NCI-H524 treated with DMSO at 0.1 percent for 48 hours (cell line): ENCODE measurements at regions not wholly inside any gene's neighbourhood (a gene's known extent, or its start where the extent isn't known, plus 50 kb on each side); places are given as distances from the start of the nearest gene placed in this dataset.

Source experiments
- DNase-seq: peaks from one replicate; lab custom pipeline; 2025; lab: John Stamatoyannopoulos, UW

DNA sequence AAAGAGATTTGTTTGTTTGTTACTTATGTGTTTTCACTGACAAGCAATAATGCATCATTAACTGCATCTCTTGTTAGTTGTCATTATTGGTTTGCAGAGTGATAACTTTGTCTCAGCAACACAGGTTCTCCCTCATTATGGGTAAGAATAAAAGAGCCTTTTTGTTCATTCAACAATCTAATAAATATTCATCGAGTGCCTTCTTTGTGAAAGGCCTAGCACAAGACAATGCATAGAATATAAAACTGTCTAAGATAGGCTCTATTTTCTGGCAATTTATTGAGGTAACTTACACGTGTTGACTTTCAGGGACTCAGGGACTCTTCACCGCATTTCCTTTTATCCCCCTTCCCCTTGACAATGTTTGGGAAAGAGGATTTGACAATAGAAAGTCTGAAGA lies 95.5 kb upstream of the KRR1 start:
- DNase-seq: no peak

DNA sequence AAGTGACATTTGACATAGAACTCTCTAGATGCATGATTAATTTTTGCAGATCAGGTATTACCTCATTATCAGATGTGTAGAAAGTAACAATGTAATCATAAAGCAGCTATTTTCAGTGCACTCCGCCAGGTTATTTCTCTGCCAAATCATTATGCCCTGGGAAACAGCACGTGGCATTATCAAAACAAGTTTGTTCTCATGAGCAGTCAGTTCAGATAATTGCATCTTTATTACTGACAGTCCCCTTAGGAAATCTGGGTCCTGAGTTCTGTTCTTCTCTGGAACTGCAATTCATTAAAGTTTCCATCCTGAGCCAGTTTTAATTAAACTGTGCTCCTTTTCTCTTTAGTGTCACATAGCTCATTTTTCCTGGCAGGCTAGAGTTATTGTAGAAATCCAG lies 94.7 kb upstream of the KRR1 start:
- DNase-seq: no peak

DNA sequence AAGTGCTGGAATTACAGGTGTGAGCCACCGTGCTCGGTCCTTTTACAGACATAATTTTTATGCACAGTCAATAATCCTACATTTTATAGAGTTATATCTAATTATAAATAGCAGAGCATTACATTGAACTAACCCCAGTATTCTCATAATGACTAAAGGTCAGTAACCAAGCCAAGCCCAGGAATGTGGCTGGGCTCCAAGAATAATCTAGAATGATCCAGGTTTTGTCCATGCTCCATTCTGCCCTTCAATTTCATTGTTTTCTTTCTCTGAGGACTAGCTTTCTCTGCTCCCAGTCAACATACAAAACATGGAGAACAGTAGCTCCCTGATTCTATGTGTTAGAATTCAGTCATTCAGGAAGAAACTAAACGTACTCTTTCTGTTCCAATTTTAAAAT lies 92.1 kb upstream of the KRR1 start:
- no peak for DNase-seq

DNA sequence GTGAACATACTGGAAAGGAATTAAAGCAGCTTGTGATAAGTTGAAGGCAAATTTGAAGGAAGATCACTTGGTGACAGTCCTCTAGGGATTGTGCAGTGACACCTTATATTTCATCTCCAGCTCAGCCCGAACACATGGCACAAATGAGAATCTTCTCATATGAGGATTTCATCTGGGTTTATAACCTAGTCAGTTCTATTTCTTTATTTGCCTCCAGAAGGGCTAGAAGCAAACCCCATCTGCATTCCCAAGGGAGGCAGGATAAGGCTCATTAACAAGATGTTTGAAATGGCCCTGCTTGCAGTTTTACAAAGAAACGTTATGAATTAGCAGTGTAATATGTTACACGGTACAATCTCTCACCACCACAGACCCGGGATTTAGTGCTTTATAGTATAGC lies 90.7 kb upstream of the KRR1 start:
- peak; percentile 87 for DNase-seq

DNA sequence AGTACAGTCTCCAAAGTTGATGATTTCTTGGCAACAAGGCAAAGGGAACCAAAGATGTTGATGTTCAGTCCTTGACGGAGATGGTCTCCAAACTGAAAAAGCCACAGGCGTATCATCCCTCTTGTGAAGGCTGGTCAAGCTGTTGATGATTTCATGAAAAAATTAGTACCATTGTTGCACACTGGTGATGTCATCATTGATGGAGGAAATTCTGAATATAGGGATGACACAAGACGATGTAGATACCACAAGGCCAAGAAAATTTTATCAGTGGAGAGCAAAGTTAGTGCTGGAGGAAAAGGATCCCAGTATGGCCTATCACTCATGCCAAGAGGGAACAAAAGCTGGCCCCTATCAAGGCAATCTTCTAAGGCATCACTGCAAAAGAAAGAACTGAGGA lies 88.7 kb upstream of the KRR1 start:
- DNase-seq: no peak

DNA sequence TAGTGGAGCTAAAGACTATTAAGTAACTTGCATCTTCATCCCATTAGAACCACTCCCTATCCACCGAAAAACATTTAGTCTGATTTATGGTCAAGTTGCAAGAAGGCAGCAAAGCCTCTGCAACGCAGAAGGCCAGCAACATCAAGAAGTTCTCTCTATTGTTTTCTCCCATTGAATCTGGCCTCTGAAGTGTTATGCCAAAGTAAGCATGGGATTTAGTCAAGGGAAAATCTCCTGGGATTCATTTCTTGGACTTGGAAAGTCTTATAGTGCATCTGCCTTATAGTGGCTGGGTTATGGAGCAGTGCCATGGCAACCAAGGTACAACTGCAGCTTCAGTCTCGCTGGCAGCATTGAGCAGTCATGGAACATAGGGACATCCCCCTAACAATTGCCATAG lies 87.7 kb upstream of the KRR1 start:
- peak; percentile 45 for DNase-seq

DNA sequence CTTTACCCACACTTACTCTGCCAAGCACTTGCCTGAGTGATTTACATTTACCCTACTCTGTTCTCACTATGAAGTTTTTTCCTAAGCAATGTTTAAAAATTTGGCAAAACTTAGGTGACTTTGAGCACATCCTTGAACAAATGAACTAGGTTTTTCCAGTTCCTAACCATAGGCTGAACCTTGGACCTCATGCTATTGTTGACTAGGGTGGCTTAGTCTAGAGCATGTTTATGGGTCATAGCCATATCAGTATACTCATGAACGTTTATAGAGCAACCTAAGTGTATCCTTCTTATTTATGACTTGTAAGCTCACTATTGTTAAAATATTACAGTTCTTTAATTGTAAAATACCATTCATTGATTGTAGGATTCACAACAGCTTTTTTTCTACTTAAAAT lies 85.0 kb upstream of the KRR1 start:
- no peak for DNase-seq

DNA sequence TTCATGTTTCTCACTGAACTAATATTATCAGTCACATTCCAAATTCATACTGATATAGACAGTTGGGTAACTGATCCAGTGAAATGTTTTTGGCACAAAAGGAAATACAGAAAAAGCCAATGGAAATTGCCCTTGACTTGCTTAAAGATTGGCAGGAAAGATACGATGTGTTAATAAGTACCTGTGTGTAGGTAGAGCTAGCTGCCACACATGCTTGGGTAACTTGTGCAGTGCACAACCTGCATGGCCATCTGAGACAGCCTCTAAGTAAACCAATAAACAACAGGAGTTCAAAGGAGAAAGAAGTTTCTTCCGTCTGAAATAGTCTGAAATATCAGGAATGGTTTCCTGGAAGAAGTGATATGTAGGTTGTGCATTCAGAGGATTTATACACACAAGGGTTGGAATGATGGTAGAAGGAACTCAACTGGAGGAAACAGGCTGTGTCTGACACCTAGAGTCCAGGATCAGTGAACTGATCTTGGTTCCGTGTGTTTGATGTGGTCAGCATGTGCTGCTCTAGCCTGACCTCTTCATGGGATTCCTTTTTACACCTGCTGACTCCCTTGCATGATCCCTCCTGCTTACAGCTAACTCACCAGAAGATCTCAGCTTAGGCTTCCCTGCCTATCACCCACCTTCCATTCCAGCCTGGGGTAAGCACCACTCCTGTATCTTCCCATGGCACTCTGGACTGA lies 81.4 kb upstream of the KRR1 start:
- DNase-seq: no peak

DNA sequence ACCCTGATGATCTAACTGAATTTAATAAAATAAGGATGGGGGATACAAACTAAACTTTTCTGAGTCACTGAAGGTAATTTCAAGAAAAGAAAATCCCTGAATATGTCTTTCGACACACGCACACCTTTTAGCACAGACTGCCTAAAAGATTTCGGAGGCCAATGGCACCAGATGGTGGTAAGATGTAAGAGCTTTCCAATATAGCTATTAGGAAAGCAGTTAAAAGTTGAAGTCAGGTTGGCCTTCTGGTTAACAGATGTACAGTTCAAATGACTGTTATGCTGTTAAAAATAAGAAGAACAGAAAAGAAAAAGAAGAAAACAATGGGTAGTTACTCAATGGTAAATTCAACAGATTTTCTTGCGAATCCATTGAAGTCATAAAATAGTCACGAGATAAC lies 80.7 kb upstream of the KRR1 start:
- peak; percentile 85 for DNase-seq

DNA sequence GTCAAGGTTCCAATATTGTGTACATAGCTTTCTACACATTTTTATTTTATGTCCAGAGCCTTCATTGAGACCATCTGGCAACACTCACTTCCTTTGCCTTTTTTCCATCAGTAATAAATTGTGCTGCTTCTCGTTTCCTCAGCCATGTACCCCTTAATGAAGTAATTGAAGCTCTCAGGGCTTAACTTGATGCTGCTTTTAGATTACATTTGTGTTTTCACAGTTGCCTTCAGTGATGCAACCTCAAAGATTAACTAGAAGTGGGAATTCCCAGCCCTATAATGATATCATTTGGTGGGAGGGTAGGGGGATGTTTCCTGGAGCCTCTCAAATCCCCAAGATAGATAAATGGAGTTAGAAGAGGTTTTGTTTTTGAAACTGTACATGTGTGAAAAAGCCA lies 80.2 kb upstream of the KRR1 start:
- peak; percentile 92 for DNase-seq

DNA sequence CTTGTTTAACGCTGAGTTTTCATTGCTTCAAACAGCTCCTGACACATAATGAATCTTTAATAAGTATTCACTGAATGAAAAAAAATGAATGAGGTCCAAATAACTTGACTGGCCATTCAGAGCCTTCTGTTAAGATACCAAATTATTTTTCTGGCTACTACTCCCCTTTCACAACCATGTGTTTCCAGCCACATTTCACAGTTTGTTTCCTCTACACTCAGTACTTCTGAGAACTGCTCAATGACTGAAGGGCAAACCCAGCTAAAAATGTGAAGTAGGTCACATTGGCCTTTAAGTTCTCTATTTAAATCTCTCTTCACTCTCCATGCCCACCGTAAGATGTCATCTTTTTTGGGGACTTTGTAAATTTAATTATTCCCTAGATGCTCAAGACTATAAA lies 78.4 kb upstream of the KRR1 start:
- no peak for DNase-seq

DNA sequence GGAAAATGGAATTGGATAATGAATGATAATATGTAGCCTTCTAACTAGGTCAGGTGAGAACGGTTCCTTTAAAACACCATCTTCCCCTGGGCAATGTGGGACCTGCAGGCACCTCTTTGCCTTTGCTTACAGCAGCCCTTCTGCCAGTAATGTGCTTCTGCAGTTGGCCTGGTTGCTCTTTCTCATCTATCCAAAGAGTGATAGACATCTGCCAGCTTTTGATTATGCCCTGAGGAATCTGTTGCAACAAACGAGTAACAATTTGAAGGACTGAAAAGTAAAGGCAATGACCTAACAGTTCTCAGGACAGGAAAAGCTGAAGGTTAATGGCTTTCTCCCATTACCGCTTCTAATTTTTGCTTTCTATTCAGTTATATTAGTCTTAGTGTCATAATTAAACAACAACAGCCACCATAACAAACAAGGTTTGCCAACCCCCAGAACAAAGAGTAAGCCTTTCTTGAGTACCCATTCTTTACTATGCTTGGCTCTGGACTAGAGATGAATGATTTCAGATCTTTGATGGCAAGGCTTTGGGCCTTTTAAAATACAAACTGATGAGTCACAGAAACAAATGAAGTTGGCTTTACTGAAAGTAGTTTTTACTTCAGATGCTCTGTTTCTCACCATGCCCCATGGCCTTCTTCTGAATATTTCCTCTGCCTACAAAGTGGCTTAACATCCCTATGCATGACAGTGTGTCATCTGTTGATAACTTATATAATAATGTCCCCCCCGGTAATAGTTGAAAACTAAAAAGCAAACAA lies 76.1 kb upstream of the KRR1 start:
- DNase-seq: no peak

DNA sequence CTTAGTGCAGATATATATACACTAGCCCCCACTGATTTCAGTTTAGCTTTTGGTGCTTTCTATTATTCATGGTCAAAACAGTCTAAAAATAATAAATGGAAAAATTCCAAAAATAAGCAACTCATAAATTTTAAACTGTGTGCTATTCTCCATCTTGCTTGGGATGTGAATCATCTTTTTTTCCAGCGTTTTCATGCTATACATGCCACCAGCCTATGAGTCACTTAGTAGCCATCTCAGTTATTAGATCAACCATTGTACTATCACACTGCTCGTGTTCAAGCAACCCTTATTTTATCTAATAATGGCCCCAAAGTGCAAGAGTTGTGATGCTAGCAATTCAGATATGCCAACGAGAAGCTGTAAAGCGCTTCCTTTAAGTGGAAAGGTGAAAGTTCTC lies 73.9 kb upstream of the KRR1 start:
- DNase-seq: no peak

DNA sequence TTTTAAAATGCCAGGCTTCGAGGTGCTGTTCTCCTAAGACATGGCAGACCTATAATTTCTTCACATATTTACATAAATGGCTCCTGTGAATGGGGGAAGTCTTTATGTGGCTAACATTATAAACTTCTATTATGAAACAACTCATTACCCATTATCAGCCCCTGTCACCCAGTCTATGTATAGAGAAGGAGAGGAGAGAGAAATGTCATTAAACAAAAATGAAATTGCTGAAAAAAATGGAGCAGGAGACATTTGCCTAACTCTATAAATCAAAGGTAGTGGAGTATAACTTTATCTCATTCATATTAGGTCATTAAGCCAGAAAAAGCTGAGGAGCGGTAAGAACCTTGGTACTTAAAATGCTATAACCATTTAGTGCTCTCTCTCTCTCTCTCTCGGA lies 71.9 kb upstream of the KRR1 start:
- no peak for DNase-seq

DNA sequence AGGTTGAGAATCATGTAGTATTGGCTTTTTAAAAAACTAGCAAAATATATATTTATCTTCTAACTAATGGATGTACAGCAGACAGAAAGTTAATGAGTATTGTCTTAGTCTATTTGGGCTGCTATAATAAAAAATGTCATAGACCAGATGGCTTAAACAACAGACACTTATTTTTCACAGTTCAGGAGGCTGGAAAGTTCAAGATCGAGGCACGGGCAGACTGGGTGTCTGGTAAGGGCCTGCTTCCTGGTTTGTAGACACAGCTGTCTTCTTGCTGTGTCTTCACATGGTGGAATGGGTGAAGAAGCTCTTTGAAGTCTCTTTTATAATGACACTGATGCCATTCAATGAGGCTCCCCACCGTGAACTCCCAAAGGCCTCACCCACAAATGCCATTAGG lies 70.1 kb upstream of the KRR1 start:
- no peak for DNase-seq

DNA sequence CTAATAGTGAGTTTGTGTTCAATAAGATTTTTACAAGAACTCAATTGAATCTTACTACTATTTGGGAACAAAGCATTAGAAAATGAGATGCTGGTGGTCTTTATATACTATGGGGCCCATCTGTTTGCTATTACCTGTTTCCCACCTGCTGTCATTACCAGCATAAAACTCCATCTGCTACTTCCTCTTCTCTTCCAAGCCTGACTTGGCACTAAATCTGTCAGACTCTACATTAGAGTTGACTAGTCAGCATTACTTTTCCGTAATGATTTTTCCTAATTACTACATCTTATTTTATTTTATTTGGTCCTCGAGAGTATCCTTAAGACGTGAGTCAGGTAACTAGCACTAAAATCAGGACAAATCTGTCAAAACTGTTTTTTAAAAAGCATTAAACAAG lies 68.1 kb upstream of the KRR1 start:
- DNase-seq: peak; percentile 78

DNA sequence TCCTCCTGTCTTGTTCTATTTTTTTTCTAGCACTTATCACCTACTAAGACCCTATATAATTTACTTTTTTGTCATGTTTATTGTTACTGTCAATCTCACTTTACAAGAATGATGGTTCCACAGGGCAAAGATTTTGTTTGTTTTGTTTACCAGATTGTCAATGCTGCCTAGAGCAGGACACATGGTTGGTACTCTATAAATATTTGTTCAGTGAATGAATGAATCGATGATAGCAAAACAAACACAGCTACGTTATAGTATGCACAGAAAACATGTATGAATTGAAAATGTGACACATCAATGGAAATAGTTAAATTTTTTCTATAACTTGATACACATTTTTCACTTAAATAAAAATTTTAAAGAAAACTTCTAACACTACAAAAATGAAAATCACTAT lies 67.1 kb upstream of the KRR1 start:
- no peak for DNase-seq

DNA sequence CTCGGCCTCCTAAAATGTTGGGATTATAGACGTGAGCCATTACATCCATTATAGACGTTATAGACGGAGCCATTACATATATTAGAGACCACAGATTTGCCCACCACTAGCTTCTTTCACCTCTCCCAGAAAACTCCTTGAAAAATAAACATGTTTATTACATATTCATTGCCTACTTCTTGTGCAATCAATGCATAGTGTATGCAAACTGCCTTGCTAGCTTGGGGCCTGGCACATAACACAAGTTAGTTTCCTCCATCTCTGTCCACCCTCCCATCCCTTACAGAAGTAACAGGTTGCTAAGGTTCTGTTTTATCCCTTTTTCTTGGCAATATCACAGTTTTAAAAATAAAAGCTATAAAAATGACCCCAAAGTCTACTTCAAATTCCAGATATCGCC lies 66.4 kb upstream of the KRR1 start:
- no peak for DNase-seq

DNA sequence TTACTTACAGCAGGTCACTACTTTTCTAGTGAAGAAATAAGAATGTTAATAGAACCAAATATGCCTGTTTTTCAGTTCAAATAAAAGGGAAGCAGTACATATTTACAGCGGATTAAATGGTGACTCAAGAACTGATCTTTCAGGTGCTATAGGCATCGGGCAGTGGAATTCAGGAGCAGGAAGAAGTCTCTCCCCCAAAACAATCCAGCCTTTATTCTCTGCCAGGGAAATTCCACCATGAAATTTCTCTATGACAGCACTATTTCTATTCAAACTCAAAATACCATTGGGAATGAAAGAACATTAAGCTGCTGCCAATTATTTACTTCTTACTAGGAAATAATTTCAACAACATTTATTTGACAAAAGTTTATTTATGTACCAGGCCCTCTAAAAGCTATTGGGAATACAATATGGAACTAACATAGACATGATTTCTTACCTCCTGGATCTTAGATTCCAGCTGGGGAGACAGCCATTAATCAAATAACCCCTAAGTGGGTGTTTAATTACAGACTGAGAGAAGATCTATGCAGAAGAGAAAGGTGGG lies 60.3 kb upstream of the KRR1 start:
- DNase-seq: no peak

DNA sequence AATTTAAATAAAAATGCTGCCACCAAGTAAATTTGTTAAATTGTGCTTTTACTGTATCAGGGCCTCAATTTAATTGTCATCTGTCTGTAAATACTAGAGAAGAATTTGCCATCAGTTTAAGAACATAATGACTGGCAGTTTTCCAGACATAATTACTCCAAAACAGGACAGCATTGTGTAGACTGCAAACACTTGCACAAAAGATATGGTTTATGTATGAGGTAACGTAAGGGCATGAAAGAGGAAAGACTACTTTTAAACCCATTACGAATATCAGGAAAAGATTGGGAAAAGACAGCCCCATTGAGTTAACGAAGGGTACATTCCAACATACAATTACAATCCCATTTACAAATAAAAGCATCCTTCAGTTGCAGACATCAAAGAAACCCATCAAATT lies 59.8 kb upstream of the KRR1 start:
- DNase-seq: no peak

DNA sequence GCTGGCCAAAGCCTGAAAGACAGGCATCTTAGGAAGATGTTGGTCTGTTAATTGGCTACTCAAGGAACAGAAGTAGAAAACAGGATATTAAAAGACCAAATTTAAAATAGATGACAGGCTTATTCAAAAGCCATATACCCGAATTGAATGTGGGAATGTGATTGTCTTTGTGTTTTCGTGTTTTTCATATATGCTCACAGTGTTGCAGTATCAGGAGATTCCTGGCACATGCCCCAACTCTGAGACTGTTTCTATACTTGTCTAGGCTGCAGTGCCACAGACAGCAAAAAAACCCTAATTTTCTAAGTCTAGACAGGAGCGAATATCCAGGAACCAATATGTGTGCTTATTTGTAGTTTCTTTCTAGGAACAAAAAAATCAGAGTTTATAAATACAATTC lies 57.4 kb upstream of the KRR1 start:
- DNase-seq: no peak

DNA sequence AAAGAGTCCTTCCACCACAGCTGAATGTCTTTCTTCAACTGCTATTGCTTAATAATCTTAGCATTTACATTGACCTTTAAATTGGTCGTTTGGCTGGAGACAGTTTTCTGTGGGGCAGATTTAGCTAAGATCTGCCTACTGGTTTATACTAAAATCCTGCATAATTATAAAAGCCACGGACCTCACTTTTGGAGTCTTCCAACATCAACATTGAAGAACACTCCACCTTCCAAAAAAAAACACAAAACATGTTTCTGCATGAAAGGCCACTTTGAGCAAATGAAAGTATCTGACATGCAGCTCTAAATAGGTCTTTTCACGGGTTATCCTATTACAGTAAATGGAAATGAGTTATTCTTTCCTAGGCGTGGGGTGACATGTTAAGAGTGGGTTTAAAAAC lies 57.0 kb upstream of the KRR1 start:
- no peak for DNase-seq

DNA sequence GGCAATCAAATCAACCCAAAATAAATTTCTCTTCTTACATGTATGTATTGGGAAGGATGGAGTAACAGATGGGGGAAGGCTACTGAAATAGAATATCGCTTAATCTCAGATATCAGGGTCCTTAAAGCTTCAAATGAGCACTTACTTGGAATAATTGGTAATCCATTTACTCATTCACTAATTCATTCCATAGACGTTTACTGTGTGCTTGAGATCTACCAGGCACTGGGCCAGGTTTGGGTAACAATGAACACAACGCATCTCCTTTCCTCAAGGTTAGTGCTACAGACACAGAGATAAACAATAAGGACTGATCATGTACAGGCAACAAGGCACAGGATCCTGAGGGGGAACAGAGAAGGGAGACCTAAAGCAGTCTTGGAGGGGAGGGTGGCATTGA lies 54.4 kb upstream of the KRR1 start:
- DNase-seq: no peak

DNA sequence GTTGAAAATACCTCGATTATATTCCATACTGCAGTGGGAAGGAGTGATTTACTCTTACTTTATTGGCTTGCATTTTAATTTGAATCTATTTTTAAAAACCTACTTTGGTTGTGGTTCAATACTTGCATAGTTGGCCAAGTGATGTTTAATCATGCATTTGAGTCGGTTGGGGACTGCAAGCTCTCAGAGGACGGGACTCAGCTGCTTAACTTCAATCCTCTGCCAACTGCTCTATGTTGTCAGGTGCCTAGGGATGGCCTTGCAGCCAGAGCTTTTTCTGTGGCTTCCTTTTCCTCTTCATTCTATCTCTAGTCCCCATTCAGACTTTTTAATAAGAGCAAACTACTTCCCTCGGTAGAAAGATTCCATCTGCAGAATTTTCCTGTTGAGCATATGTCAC lies 53.4 kb upstream of the KRR1 start:
- DNase-seq: no peak
